Left renal cortex interstitium (tissue), 4 donors: ENCODE measurements at regions not wholly inside any gene's neighbourhood (a gene's known extent, or its start where the extent isn't known, plus 50 kb on each side); places are given as distances from the start of the nearest gene placed in this dataset.
A peak's percentile ranks its signal among the peaks of the same experiment; 100 is the strongest.
"Not testable (repeated sequence)": the region's sequence is repeated elsewhere in the genome, so short reads cannot be mapped to it uniquely, and the experiment has no call there.

Source experiments
- DNase-seq, 4 donors: peaks; one replicate each; pipeline ENCODE4 v3.0.0-alpha.2; 2013; ENCODE audit warnings: low read depth in 4 of 4, low spot score in 2 of 4, missing footprints in 1 of 4

DNA sequence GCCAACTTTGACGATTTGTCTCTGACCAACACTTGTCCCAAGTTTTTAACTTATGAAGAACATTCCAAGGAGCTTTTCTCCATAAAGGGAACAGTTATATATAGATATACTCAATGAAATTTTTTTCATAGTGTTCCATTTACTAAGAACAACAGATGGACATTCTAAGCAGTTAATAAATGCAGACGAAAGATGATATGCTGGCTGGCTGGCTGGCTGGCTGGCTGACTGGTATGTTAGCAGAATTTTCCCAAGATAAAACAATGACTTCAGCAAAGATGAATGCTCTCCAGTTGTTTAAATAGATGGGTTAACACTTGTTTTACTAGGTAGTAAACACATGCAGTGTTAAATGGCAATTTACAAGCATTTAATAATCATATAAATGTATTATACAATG lies 62.2 kb downstream of the SPANXN3 start:
- no peak for DNase-seq

DNA sequence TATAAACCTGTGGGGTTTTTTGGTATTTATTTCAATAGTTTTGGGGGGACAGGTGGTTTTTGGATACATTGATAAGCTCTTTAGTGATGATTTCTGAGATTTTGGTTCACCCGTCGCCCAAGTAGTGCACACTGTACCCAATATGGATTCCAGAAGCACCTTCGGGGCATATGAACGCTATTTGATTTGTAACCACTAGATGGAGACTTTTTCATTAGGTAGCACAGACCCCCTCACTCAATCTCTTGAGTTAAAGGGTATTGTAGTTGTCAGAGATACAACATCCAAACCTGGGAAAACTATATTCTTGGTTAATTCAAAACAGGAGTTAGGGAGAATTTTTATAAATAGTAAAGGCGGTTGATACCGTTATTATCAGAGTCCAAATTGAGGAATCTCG lies 79.8 kb downstream of the SPANXN3 start:
- no peak for DNase-seq

DNA sequence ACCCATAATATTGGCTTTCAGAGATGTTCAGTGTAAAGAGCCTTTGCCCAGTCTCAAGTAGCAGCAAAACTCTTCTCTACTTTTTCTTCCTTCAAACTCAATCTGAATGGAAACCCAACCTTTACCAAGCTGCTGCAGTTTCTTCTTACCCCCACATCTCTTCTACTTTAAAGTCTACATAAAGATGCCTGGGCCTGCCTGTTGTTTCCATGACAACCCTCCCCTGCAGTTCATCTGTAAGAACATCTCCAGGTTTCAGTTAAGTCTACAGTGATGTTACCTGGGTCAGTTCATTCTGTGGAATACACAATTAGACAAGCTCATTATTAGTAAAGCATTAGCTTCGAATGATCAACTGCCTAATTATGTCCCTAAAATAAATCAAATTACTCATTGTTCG lies 81.4 kb downstream of the SPANXN3 start:
- DNase-seq, result no peak

DNA sequence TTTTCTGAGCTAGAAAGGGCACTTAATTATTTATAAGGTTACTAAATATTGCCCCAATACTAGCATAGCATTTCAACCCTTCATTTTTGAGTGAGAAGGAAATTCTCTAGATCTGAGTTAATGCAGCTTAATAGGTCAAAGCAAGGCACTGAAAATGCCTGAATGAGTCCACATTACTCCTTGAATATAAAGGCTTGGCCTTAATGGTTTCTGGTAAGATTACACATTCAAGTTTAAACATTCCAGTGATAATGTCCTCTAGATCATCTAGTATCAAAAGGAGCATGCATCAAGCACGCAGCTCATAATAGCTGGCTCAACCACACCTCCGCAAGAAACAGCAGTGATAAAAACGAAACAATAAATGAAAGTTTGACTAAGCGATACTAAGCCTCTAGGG lies 87.5 kb downstream of the SPANXN3 start:
- no peak for DNase-seq

DNA sequence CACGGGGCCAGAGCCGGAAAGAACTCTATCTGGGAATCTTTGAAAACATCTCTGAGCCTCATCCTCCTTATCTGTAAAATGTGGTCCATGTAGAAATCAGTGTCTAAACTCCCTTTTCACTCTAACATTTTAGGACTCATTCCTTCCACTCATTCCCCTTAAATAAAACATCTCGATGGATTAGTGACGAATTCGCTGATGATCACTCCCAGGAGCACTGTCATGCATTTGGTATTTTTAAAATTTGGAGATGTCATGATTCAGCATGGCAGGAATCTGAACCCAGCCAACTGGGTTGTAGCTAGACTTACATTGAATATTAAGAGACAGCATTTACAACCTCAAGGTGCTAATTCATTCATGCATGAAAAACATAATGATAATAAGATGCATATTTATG lies 88.1 kb downstream of the SPANXN3 start:
- no peak for DNase-seq

DNA sequence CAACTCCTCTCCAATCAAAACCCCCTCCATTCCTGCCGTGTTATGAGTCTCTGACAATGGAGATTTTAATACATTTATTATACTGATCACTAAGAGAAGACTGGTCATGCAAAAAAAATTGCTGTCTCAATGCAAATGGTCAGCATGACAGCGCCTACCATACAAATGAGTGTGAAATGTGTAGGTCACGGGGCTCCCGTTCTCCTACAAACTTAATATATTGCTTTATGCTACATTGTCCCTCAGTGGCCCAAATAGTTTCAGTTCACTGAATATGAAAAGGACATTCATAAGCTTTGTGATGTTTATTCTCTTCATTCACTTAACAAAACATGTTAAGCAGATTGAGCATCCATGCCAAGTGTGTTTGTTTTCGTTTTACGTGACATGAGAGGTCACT lies 116.1 kb downstream of the SPANXN3 start:
- no peak for DNase-seq

DNA sequence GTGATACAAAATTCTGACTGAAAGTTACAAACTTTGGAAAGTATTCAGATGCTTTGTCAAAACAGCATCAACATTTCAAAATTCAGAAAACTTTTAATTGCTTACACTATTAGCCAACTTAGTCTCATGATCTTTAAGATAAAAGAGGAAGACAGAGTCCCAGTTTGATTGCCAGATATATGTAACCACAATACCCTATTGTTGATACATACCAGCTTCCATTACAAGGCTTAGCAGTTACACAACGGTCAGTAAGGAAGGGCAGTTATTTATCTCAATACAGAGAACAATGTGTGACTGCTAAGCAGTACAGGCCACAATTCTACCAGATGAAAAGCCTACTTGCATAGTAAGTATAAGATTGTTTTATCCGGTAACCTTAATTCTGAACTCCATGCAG lies 138.4 kb downstream of the SPANXN3 start:
- no peak for DNase-seq

DNA sequence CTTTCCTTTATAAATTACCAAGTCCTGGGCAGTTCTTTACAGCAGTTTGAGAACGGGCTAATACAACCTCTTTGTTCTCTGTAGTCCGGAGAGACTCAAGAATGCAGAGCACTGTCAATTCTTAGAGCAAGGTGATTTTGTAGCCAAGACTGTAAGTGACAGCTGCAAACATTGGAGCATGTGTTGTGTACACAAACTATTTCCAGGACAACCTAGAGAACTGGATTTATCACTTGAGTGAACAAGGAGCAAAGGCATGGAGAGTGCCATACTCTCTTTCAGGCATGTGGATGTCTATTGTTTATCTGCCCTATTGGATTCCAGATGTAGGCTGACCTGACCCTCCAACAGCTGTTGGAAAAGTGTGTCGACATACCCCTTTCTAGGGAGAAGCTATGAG lies 153.9 kb downstream of the SPANXN3 start:
- peak in 1 of 4 donors; percentile 6 for DNase-seq

DNA sequence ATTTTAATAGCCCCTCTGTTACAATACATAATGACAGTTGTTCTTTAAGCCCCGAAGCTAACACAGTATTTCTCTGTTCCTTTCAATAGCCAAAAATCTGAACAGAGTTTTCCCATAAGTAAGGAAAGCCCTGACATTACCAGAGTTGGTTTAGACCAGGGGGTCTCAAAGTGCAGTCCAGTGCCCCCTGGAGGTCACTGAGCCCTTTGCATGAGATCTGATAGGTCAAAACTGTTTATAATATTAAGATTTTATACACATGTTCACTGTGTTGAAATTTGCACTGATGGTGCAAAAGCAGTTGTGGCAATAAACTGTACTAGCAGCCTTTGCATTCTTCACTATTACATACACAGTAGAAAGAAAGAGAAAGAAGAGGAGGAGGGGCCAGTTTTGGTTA lies 177.1 kb downstream of the SPANXN3 start:
- DNase-seq, result no peak

DNA sequence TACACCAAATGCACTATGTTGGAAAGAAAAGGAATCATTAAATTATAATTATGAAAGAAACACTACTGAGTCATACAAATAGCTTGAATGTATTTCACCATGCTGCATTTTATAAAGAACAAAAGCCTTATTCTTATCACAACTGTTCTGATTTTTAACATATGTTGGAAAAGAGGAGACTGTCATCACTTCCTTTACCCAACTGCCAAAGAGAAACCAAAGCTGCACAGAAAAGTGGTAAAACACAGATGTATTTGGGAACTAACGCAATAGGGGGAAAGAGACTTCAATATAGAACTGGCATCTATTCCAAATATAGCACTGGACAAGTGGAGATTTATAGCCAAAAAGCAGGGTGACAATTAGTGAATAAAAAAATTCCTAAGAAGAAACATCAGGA lies 181.0 kb downstream of the SPANXN3 start:
- no peak for DNase-seq

DNA sequence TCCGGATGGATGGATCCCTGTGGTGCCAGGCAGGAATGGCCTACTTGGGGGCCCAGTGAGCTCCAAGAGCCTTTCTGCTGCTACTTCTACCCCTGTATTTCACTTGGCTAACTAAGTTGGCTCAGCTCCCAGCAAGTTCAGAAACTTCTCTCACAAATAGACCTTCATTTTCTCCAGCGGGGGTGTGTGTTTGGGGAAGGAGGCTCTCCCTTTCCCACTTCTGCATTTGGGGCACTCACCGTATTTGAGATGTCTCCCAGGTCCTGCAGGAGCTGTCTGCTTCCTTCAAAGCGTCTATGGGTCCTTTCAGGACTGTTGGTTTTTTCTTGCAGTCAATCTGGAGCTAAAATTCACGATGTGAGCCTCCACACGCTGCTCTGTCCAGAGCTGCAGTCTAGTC lies 197.7 kb downstream of the SPANXN3 start:
- DNase-seq, result no peak

DNA sequence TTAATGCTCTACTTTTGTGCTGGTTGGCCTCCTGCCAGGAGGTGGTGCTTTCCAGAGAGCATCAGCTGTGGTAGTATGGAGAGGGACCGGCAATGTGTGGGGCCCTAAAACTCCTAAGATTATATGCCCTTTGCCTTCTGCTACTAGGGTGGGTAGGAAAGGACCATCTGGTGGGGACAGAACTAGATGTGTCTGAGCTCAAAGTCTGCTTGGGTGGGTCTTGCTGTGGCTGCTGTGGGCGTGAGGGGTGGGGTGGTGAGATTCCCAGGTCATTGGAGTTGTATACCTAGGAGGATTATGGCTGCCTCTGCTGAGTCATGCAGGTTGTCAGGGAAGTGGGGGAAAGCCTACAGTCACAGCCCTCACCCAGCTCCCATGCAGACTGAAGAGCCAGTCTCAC lies 198.4 kb downstream of the SPANXN3 start:
- DNase-seq, result not testable (repeated sequence)

DNA sequence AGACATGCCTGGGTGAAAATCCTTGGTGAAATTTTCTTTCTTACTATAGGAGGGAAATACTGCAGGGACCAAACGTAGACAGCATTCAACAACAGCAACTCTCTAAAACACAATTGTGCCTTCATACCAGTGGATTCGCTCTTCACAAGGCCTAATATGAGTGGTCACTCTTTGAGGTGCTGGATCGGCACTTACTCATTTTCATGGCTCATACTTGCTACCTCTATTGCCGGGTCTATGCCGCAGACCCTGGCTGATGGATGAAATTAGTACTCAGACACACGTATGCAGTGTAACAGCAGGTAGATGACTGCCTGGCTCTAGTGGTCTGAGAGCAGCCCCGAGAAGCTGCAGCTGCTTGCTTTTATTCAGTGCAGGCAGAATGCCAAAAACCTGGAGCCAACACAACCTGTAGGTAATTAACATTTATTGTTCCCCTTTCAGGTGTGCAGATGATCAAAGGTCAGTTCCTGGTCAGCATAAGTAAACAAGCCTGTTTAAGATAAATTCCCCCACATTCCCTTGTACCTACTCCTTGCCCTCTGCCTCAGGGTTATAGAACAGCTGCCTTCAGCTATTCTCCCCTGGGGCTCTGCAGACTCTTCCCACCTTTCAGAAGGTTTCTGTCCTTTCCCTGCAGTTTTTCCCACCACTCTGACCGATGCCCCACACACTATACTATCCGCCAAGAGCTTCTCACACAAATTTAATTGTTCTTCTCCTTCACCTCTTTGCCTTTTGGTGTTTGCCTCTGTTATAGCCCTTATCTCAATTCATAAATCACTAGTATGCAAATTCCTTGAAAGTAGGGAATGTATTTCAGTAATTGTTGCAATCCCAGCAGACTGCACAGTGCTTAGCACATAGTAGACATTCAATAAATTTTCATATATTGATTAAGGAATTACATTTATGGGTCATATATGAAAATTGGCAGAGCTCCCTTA lies 210.0 kb downstream of the SPANXN3 start:
- no peak for DNase-seq

DNA sequence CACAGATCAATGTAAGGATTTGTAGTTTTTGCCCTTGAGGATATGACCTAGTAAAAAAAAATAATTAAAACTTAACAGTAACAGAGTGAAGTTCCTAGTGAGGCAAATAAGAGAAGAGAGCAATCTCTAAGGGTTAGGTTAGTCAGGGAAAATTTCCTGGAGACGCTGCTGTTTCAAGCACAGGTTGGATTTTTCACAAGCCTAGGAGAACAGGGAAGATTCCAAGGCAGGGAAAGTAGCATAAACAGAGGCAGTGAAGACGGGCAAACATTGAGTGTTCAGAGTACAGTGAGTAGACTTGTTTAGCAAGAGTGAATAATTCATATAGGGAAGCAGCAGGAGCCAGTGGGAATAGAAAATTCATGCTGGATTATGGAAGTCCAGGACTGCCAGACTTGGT lies 212.8 kb downstream of the SPANXN3 start:
- no peak for DNase-seq

DNA sequence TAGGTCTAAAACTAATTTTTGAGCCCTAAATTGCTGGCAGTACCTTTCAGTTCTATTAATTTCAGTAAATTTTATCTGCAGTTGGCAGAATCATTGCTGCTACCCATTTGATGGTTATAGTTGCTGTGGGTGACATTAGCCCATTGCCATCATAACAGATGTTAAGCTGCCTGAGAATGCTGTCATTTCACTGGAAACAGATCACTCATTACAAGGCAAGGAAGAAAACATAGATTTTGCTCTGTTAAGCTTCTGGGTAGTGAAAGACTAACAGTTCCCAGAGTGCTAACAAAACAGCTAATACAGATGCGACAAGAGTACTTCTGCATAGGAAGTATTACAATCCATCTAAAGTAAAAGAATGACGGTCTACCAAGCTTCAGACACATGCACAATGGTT lies 213.2 kb downstream of the SPANXN3 start:
- no peak for DNase-seq

DNA sequence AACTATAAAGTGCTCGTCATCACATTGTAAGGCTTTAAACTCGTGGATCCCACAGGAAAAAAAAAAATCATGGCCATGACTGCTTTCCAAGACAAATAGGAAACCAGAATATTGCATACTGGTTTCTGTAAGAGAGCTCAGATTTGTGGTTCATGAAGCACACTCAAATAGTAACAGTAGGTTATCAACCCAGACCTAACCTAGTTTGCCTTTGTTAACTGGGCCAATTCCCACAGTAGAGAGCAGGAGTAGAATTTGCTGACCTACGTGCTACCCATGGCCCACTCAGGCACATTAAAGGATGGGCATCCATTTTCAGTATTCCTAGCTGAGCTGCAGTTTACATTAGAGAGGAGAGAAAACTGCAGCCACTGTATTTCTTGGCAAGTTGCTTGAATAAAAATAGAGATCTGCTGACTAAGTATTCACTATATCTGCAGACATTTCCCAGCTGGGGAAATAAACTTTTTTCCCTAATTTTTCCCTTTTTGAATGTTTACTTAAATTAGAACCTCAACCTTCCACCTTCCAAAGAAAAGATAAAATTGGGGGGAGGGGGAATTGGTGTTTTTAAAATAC lies 218.5 kb downstream of the SPANXN3 start:
- DNase-seq, result no peak

DNA sequence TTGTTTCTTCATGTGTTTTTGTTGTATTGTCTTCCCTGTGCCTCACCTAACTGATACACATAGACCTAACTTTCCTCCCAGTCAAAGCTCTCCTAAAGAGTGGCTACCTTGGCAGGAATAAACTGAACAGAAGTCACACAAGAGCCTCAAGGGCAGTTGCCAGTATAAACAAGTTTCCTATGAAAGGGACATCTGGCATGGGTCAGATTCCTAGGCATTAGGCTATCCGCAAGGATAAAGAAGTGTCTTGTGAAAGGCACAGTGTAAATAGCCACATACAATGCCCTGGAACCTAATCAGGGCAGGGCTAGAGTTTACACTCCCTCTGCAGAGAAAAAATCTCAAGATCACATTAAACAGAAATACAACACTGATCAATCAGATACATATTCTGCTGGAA lies 220.8 kb downstream of the SPANXN3 start:
- DNase-seq, result no peak

DNA sequence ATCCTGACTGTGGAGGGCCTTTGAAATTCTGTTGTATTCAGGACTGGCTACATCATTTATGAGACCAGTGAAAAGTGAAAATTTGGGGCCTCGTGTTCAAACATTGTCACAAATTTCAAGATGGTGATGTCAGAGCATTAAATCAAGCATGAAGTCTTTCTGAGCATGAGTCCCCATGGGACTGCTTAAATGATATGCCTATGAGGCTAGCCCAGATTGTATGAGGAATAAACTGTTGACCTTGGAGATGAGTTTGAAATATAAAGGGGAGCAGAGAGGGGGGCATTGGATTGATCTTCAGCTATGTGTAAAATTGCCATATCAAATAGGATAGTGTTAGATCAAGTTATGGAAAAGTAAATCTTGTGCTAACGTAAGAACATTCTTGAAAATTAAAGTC lies 230.0 kb downstream of the SPANXN3 start:
- DNase-seq, result no peak

DNA sequence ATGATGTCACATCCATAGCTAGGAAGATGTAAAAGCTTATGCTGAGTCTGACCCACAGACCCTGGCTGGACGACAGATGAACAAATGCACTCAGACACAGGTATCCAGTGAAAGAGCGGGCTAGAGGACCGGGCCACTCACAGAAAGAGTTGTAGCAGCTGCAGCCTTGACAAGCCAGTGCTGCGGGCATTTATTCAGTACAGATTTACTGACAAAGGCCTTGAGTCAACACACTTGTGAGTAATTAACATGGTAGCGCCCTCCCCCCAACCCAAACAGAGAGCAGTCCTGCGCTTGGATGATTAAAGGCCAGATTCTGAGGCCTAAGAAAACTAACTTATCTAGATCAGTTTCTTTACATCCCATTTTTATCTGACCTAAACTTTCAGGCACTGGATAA lies 244.6 kb downstream of the SPANXN4 start:
- no peak for DNase-seq

DNA sequence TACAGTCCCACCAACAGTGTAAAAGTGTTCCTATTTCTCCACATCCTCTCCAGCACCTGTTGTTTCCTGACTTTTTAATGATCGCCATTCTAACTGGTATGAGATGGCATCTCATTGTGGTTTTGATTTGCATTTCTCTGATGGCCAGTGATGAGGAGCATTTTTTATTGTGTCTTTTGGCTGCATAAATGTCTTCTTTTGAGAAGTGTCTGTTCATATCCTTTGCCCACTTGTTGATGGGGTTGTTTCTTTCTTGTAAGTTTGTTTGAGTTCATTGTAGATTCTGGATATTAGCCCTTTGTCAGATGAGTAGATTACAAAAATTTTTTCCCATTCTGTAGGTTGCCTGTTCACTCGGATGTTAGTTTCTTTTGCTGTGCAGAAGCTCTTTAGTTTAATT lies 218.9 kb downstream of the SPANXN4 start:
- DNase-seq, result not testable (repeated sequence)

DNA sequence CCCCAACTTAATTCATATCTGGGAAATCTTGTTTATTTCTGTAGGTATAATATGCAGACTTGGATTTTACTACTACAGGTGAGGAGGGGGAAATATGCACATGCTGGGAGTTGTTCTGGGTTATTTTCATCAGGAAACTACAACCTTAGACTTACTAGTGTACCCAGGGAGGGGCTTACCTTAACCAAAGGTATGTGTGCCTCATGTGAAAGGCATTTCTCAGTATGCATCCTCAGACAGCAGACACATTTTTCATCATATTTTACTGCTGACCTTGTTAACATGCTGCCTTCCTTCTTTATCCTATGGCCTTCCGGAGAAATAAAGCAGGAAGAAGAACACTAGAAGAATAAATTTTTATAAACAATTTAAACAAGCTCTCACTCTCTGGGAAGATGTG lies 214.9 kb downstream of the SPANXN4 start:
- no peak for DNase-seq

DNA sequence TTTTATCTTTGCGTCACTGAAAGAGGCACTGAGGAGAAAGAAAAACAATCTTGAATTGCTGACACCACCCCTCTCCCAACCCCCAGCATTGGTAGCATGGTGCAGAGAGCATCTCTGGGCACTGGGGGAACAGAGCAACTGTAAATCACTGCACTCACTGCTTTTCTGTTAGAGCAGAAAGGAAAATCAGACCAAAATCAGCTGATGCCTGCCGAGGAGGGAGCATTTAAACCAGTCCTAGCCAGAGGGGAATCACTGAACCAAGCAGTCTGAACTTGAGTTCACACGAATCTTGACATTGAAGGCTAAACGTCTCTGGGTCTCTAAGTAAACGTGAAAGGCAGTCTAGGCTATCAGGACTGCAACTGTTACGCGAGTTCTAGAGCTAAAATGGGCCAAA lies 205.8 kb downstream of the SPANXN4 start:
- DNase-seq, result peak in 1 of 4 donors; percentile 4
